LNCaP clone FGC (cell line): ENCODE measurements at regions not wholly inside any gene's neighbourhood (a gene's known extent, or its start where the extent isn't known, plus 50 kb on each side); places are given as distances from the start of the nearest gene placed in this dataset.

ENCODE experiments used
- DNase-seq: peaks from one replicate; pipeline ENCODE4 v3.0.0-alpha.2; 2011; ENCODE audit warnings: low read depth
- H3K4me3 ChIP-seq: 2 replicates; pipeline ENCODE4 v1.5.1; 2011; ENCODE audit warnings: mild to moderate bottlenecking, low read depth, low read length, control low read depth
- CTCF ChIP-seq: IDR thresholded peaks from 2 replicates; pipeline ENCODE4 v1.5.1; 2012; ENCODE audit warnings: mild to moderate bottlenecking; ENCODE audit not compliant: control insufficient read depth, insufficient read depth; ENCODE audit errors: extremely low read depth

DNA sequence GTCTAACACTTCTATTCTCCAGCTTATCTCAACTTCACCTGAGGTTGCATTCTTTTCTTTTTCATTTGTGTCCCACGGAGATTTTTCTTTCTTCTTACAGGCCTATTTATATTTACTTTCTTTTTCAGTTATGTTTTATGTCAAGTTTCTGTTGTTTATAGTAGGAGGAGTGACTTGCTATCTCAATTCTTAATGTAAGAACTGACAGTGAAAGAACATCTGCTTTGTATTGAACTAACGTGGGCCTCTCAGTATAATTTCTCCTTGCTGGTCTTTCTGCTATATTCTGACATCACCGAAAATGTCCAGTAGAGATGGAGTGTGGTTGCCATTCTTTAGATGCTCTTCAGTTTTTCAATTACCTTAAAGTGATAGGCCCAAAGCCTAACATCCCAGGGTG, 521.7 kb downstream of the EPM2A start:
- DNase-seq = no peak
- H3K4me3 ChIP-seq = no peak overlapping the region
- TF ChIP-seq CTCF = no peak

DNA sequence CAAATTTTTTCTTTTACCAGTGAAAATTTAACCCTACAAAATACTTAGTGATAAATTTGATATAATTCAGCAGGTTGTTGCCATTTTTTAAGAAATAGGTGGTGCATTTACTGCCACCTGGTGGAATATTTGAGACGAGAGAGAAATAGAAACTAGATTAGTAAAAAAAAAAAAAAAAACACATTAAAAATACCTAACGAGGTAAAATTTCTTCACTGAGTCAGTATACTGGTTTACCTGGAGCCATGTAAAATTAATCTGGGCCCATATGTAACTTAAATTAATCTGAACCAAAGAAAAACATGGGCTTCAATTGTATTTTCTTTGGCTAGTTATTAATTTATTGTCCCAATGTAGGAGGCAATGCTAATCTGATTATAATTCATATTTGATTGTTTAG, 520.8 kb downstream of the EPM2A start:
- peak; percentile 39 for TF ChIP-seq CTCF
- DNase-seq = no peak

GRCh38 chr6:145224450-145224849, 510.9 kb downstream of the EPM2A start:
- no peak for TF ChIP-seq CTCF
- no peak for DNase-seq
- no peak overlapping the region for H3K4me3 ChIP-seq

More for the DNA sequence above, 520.8 kb downstream of the EPM2A start:
- no peak overlapping the region for H3K4me3 ChIP-seq

DNA sequence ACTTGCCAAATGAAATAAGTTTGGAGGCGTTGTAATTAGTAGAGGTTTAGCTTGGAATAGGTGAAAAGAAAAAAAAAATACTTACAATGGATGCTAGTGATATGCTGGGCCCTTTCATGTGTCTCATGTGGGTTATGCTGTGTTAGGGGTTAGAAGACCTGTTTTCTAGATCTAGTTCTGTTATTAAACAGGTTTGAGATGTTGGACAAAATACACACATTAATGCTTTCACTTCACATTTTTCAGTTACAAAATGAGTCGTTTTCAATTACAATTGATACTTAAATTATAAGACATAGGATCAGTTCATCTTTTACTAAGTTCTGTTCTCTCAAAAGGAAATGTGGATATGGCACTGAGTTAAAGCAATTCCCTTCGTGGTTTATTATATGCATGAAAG, 509.8 kb downstream of the EPM2A start:
- DNase-seq = no peak
- H3K4me3 ChIP-seq = no peak overlapping the region
- TF ChIP-seq CTCF = no peak

- TF ChIP-seq CTCF = no peak
- H3K4me3 ChIP-seq = no peak overlapping the region
- no peak for DNase-seq
Observed at GRCh38 chr6:145227593-145227992, 507.7 kb downstream of the EPM2A start.

- H3K4me3 ChIP-seq = no peak overlapping the region
- no peak for DNase-seq
- TF ChIP-seq CTCF = no peak
Observed at GRCh38 chr6:145228962-145229582, 506.2 kb downstream of the EPM2A start.

DNA sequence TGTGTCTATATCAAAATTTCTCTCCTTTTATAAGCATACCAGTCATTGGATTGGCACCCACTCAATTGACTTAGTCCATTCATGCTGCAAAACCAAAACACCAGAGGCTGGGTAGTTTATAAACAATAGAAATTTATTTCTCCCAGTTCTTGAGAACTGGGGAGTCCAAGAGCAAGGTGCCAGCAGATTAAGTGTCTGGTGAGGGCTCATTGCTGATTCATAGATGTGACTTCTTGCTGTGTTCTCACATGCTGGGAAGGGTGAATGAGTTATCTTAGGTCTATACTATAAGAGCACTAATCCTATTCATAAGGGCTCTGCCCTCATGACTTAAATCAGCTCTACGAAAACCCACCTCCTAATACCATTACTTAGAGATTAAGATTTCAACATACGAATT, 501.4 kb downstream of the EPM2A start:
- TF ChIP-seq CTCF = no peak
- DNase-seq = no peak

More for the DNA sequence above, 501.4 kb downstream of the EPM2A start:
- no peak overlapping the region for H3K4me3 ChIP-seq
